Mucosa of rectum (tissue), 2 donors: ENCODE measurements at regions not wholly inside any gene's neighbourhood (a gene's known extent, or its start where the extent isn't known, plus 50 kb on each side); places are given as distances from the start of the nearest gene placed in this dataset.

Source experiments
- H3K27ac ChIP-seq, 2 donors: one replicate each; pipeline ENCODE4 v1.7.0; 2013; ENCODE audit warnings: inconsistent platforms in 2 of 2, low read depth in 2 of 2, low read length in 2 of 2
- H3K27me3 ChIP-seq, 2 donors: one replicate each; pipeline ENCODE4 v1.7.0; 2013; ENCODE audit warnings: low read length in 2 of 2; ENCODE audit not compliant: control insufficient read depth in 2 of 2, insufficient read depth in 2 of 2
- H3K36me3 ChIP-seq, 2 donors: one replicate each; pipeline ENCODE4 v1.7.0; 2013; ENCODE audit warnings: low read length in 2 of 2; ENCODE audit not compliant: control insufficient read depth in 2 of 2, insufficient read depth in 2 of 2
- H3K4me1 ChIP-seq, 2 donors: one replicate each; pipeline ENCODE4 v1.7.0; 2013; ENCODE audit warnings: low read length in 2 of 2, mild to moderate bottlenecking in 1 of 2; ENCODE audit not compliant: control insufficient read depth in 2 of 2, insufficient read depth in 2 of 2
- H3K4me3 ChIP-seq, 2 donors: one replicate each; pipeline ENCODE4 v1.7.0; 2013; ENCODE audit warnings: low read length in 2 of 2
- H3K9ac ChIP-seq, 2 donors: one replicate each; pipeline ENCODE4 v1.7.0; 2013; ENCODE audit warnings: low read length in 2 of 2, low read depth in 1 of 2, mild to moderate bottlenecking in 1 of 2
- H3K9me3 ChIP-seq, 2 donors: one replicate each; pipeline ENCODE4 v1.7.0; 2013; ENCODE audit warnings: low read length in 2 of 2; ENCODE audit not compliant: control insufficient read depth in 2 of 2
- donor health status: healthy.
- donor health status: Normal muscosa, but diverticular disease.

DNA sequence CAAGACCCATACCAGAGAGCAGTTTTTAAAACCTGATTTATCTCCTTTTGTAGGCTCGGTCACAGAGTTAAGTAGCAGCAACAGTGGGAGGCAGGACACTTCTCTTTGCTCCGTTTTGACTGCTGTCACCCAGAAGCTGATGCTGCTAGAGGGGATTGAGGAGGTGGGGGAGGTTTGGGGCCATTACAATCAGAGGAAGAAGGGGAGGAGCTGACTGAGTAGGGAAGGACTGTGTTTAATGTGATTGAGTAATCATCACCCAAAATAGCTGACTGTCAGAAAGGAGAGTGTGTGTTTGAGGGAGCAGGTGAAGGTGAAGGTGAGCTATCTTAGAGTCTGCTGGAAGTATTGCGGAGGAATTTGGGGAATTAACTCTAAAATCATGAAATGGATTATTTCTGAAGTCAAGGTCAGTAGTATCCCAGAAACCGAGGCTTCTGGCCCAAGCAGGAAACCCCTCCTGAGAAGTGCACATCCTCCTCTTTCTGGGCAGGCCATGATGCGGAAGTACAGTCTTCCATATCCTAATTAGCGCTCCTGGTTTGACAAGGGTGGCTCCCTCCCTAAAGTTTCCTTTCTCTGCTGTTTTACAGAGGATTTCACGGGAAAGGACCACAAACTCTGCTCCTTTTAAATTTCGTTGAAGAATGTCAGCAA is 214.9 kb downstream of the PLK2 start:
- no peaks in the 10 kb centered on the region for H3K27me3 ChIP-seq
- H3K4me3 ChIP-seq: no peak overlapping the region
- H3K36me3 ChIP-seq: no peaks in the 10 kb centered on the region
- H3K4me1 ChIP-seq: no peaks in the 10 kb centered on the region
- H3K9me3 ChIP-seq: no peaks in the 10 kb centered on the region
- no peak overlapping the region for H3K9ac ChIP-seq
- no peak overlapping the region for H3K27ac ChIP-seq

DNA sequence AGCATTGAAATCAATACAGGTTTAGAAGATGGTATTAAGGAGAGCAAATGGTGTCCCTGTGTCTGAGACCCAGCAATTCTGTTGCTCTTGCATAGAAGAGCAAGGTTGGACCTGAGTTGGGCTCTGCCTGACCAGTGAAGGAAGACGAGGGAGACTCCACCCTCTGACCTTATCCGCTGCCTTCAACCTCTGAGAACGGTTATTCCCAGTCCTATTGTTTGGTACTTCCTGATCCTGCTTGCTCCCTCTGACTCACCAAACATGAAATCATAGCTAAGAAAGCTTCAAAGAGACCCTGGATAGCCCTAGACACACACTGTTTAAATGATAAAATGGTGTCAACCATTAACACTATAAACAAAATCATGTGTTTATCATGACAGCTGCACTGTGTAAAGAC is 218.5 kb downstream of the PLK2 start:
- no peaks in the 10 kb centered on the region for H3K4me1 ChIP-seq
- H3K9me3 ChIP-seq: no peaks in the 10 kb centered on the region
- no peaks in the 10 kb centered on the region for H3K36me3 ChIP-seq
- H3K4me3 ChIP-seq: no peak overlapping the region
- no peaks in the 10 kb centered on the region for H3K27me3 ChIP-seq
- no peak overlapping the region for H3K27ac ChIP-seq
- H3K9ac ChIP-seq: no peak overlapping the region

DNA sequence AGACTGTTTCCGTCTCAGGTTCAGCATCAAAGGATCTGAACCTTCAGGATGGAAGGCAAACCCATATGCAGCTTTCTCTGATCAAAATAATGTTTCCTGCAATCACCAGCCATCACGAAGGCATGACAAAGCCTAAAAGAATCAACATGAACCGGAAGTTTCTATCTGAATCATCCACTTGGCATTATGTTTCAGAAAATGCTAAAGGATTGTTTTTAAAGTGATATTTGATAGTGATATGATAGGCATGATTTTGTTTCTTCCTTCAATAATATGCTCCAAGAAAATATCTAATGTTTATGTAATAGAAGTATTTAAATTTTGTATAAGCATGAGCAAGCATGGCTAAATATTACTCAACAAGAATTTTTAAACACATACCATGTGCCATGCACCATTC is 219.6 kb downstream of the PLK2 start:
- H3K27me3 ChIP-seq: no peaks in the 10 kb centered on the region
- no peaks in the 10 kb centered on the region for H3K9me3 ChIP-seq
- H3K36me3 ChIP-seq: no peaks in the 10 kb centered on the region
- H3K27ac ChIP-seq: no peak overlapping the region
- no peak overlapping the region for H3K9ac ChIP-seq
- no peaks in the 10 kb centered on the region for H3K4me1 ChIP-seq
- H3K4me3 ChIP-seq: no peak overlapping the region

DNA sequence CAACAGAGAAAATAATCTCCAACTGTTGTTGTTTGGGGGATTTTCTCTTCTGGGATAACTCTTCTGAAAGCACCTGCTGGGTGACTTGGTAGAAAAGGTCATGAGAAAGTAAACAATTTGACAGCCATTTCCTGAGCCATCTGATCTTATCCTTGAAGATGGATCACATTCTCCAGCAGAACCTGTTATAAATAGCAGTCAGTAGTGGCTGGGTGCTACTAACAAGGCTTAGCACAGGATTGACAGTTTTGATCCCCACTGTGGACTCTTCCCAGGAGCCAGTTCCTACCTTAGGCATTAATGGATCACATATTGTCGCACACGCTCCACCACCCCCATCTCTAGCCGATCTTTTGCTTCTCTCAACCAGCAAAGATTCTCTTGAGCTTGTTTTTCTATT is 220.2 kb downstream of the PLK2 start:
- no peak overlapping the region for H3K4me3 ChIP-seq
- no peaks in the 10 kb centered on the region for H3K36me3 ChIP-seq
- H3K9me3 ChIP-seq: no peaks in the 10 kb centered on the region
- H3K9ac ChIP-seq: no peak overlapping the region
- no peak overlapping the region for H3K27ac ChIP-seq
- no peaks in the 10 kb centered on the region for H3K27me3 ChIP-seq
- H3K4me1 ChIP-seq: no peaks in the 10 kb centered on the region

DNA sequence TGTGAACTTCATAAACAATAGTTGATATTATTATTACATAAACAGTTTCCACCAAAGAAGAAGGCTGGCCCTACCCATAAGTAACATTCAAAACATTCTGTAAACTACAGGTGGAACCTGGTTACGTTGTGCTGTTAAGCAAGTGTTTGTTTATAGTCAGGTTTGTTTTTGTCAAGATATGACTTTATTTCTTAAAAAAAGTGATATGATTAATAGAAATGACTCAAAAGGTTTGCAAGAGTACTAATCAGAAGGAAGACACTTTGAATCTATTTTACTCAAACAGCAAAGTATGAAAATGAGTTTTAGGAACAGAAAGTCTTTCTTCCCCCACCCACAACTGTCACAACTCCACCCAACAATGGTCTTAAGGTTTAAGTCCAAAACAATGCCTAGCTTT is 220.8 kb downstream of the PLK2 start:
- H3K4me1 ChIP-seq: no peaks in the 10 kb centered on the region
- no peaks in the 10 kb centered on the region for H3K27me3 ChIP-seq
- no peak overlapping the region for H3K27ac ChIP-seq
- H3K9me3 ChIP-seq: no peaks in the 10 kb centered on the region
- H3K4me3 ChIP-seq: no peak overlapping the region
- H3K9ac ChIP-seq: no peak overlapping the region
- no peaks in the 10 kb centered on the region for H3K36me3 ChIP-seq

DNA sequence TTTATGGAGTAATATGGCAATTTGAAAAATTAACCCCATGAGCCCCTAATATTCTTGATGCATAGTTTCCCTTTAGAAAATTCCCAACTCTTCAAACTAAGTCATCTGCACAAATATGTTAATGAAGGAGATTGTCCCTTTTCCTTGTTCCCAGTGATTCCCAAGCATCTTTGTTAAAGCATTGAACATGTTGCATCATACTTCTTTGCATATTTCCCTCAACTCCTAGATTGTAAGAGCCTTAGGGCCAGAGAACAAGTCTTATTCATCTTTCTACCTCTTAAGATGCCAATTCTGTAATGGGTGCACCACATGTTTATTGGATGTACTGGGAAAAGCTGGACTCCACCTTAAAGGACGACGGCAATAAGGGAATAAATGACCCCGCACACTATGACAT is 223.4 kb downstream of the PLK2 start:
- no peak overlapping the region for H3K4me3 ChIP-seq
- no peaks in the 10 kb centered on the region for H3K27me3 ChIP-seq
- no peaks in the 10 kb centered on the region for H3K4me1 ChIP-seq
- H3K27ac ChIP-seq: no peak overlapping the region
- H3K9me3 ChIP-seq: no peaks in the 10 kb centered on the region
- no peaks in the 10 kb centered on the region for H3K36me3 ChIP-seq
- H3K9ac ChIP-seq: no peak overlapping the region

DNA sequence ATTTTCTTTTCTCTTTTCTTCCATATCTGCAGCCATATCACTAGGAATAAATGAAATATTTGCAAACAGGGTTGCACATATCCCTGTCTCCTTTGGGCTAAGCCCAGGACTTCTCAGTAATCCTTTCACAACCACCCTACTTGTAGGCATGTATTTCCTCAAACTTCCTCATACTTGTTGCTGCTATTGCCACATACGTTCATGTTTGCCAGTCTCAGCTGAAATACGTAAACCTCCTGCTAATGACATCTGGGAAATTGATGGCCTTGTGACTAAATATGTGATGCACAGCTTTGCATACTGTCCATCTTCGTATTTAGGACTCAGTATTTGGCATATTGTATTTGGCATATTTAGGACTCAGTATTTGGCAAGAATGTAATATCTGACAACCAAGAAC is 224.6 kb downstream of the PLK2 start:
- H3K27me3 ChIP-seq: no peaks in the 10 kb centered on the region

DNA sequence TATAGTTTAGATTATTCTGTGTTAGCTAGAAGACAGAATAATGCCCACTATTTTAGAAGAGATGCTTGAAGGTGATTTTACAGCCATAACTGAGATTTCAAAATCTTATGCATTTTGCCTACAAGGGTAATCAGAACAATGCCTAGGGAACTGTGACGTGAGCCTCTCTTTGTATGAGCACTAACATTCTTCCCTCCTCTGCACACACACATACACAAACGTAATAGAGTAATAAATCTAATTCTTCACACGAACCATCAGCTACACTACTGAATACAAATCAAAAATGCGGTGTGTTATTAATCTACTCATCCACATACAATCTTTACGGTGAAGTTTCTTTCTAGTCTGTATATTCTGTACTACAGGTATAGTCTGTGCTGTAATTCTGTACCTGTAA is 227.8 kb downstream of the PLK2 start:
- Histone ChIP-seq H3K9me3 (no peaks in the 10 kb centered on the region), H3K9ac (no peak overlapping the region), H3K36me3 (no peaks in the 10 kb centered on the region), H3K27ac (no peak overlapping the region), H3K4me3 (no peak overlapping the region), H3K4me1 (no peaks in the 10 kb centered on the region), H3K27me3 (no peaks in the 10 kb centered on the region)

More for the DNA sequence above, 224.6 kb downstream of the PLK2 start:
- Histone ChIP-seq H3K4me3 (no peak overlapping the region), H3K4me1 (no peaks in the 10 kb centered on the region), H3K36me3 (no peaks in the 10 kb centered on the region), H3K9ac (no peak overlapping the region), H3K27ac (no peak overlapping the region), H3K9me3 (no peaks in the 10 kb centered on the region)

DNA sequence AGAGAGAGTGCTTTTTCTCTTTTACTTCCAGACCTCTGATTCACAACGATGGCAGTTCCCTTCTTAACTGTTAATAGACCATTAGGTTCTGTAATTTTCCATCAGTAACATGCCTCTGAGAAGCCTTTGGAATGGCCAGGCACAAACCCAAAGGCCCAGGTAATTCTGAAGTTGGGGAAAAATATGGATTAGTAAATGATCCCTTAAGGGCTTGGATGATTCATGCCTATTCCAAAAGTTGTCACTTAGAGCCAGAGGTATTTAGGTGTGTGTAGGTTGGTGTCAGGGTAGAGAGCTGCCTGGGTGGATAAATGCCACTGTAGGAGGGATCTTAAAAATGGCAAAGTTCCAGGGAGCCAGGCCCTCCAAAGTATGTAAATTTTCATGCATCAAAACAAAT is 228.8 kb downstream of the PLK2 start:
- H3K4me1 ChIP-seq: no peaks in the 10 kb centered on the region
- H3K9me3 ChIP-seq: no peaks in the 10 kb centered on the region
- H3K27ac ChIP-seq: no peak overlapping the region
- no peaks in the 10 kb centered on the region for H3K36me3 ChIP-seq
- no peak overlapping the region for H3K4me3 ChIP-seq
- H3K9ac ChIP-seq: no peak overlapping the region
- no peaks in the 10 kb centered on the region for H3K27me3 ChIP-seq

DNA sequence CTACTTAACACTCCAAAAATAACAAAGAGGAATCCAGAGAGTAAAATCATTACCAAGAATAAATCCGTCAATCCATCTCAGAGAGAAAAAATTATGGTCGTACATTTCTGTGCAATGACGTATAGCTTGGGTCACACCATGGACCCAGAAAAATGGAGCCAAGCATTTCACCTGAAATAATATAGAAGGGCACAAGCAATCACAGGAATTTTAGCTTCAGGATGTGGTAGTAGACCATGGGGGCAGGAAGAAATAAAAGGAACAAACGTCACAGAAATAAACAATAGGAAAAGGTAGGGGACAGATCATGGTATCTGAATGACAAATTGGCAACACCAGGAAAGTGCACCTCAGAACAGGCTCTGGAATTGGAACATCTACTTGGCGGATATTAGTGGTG is 231.0 kb downstream of the PLK2 start:
- H3K27ac ChIP-seq: no peak overlapping the region
- H3K4me1 ChIP-seq: no peaks in the 10 kb centered on the region
- no peak overlapping the region for H3K4me3 ChIP-seq
- H3K9me3 ChIP-seq: no peaks in the 10 kb centered on the region
- no peak overlapping the region for H3K9ac ChIP-seq
- H3K27me3 ChIP-seq: no peaks in the 10 kb centered on the region
- no peaks in the 10 kb centered on the region for H3K36me3 ChIP-seq

DNA sequence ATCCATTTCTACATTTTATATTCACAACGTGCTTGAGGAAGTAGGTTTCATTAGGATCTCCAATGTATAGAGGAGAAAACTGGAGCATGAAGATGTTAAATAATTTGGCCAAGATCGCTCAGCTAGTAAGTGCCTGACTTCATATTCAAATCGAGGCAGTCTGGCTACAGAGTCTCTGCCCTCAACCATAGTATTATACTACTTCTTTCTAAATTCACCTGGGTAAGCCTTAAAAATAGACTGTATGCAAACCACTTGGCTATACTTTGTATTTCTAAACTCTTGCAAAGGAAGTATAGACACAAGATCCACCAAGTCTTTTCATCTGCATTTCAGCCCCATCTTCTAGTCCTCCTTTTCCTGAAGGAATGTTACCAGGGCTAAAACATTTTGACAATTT is 232.0 kb downstream of the PLK2 start:
- Histone ChIP-seq H3K9me3 (no peaks in the 10 kb centered on the region), H3K36me3 (no peaks in the 10 kb centered on the region), H3K4me1 (no peaks in the 10 kb centered on the region), H3K27ac (no peak overlapping the region), H3K4me3 (no peak overlapping the region), H3K27me3 (no peaks in the 10 kb centered on the region), H3K9ac (no peak overlapping the region)
